A172 (cell line): ENCODE measurements at regions not wholly inside any gene's neighbourhood (a gene's known extent, or its start where the extent isn't known, plus 50 kb on each side); places are given as distances from the start of the nearest gene placed in this dataset.
"Not testable (repeated sequence)": the region's sequence is repeated elsewhere in the genome, so short reads cannot be mapped to it uniquely, and the experiment has no call there.

ENCODE experiments used
- DNase-seq: peaks from one replicate; pipeline ENCODE4 v3.0.0-alpha.2; 2015; ENCODE audit warnings: low spot score

DNA sequence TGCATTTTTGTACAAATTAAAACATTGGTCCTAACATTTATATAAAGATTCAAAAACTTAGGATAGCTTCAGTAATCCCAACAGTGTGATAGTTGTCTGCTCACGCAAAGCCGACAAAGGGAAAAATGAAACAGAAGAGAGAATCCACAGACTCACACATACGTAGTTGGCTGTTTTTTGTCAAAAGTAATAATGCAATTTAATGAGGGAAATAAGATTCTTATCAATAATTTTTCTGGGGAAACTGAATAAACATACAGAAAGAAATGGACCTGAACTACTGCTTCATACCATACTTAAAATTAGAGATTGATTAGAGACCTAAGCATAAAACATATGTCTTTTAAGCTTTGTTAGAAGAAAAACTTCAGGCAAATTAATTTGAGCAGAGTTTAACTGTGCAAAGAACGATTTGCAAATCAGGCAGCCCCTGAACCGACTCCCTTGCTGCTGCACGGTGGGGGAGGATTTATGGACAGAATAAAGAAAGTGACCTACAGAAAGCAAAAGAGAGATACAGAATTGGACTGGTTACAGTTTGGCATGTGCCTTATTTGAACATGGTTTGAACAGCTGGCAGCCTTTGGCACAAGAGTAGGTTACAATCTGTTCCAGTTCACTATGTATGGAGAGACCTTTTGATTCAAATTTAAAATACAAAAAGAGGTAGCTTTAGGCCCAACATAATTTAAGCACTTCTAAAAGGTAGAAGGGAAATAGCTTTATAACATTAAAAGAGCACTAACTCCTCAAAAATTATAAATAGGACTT is 64.9 kb upstream of the CTSV start:
- not testable (repeated sequence) for DNase-seq

DNA sequence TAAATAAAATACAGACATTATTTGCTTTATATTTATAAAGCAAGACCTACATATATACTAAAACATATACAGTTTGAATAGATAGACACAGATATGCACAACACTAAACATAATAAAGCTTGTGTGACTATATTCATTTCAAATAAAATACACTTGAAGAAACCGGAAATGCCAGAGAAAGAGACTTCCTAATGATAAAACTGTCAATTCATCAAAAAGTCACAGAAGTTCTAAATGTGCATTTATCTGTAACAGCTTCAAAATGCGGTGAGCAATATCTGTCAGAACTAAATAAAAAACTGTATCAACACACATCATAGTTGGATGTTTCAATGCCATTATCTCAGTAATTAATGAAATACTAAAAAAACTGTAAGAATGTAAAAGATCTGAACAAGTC is 60.6 kb upstream of the CTSV start:
- not testable (repeated sequence) for DNase-seq

DNA sequence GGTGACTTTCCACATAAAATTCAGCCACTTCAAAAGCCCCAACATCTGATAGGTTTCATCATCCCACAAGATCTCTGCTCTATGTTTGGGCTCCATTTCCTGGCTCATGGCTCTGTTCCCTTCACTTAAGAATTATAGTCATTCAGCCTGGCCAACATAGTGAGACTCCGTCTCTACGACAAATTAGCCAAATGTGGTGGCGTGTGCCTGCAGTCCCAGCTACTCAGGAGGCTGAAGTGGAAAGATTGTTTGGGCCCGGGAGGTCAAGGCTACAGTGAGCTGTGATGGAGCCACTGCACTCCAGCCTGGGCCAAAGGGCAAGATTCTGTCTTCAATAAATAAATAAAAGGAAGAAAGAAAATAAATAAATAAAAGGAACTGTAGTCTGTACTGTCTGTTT is 57.9 kb upstream of the CTSV start:
- no peak for DNase-seq

DNA sequence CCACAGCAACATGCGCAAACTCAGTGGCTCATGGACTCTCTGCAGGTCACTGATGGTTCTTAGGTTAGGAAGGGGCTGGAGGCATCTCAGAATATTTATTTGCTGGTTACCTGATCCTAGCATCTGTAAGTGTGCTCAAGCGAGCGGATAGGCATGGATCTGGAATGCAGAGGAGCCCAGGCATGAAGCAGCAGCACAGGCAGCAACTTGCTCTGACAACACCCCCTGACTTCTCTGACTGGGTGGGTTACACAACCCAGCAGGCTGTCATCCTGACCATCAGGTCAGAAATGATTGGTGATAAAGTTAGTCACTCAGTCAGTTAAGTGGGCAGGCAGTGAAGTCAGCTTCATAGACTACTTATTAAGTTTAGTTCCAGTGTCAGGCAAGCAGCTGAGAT is 50.4 kb upstream of the CTSV start:
- not testable (repeated sequence) for DNase-seq
